K562 (cell line): ENCODE measurements at regions not wholly inside any gene's neighbourhood (a gene's known extent, or its start where the extent isn't known, plus 50 kb on each side); places are given as distances from the start of the nearest gene placed in this dataset.

Experiments
- BDP1 ChIP-seq: IDR thresholded peaks from 3 replicates; pipeline ENCODE4 v1.6.1; 2011; ENCODE audit not compliant: insufficient read length, insufficient read depth
- HES1 ChIP-seq: fragments of 450-650 bp; IDR thresholded peaks from 2 replicates; pipeline ENCODE4 v1.6.1; 2016; ENCODE audit warnings: low read depth, mild to moderate bottlenecking, moderate library complexity
- HNRNPLL ChIP-seq: fragments of 200-400 bp; formaldehyde crosslinking; IDR thresholded peaks from 2 replicates; pipeline ENCODE4 v1.6.1; 2017; ENCODE audit warnings: low read length, low read depth, mild to moderate bottlenecking; ENCODE audit not compliant: poor library complexity, severe bottlenecking
- MAFF ChIP-seq: IDR thresholded peaks from 2 replicates; pipeline ENCODE4 v1.6.1; 2012; ENCODE audit warnings: low read length, improper control_type of control experiment
- PRMT5 ChIP-seq: sonication (generic); formaldehyde crosslinking; IDR thresholded peaks from 2 replicates; pipeline ENCODE4 v1.5.0; 2020; ENCODE audit warnings: missing genetic modification reagents
- TSHZ1 ChIP-seq: fragments of 250-450 bp; sonication (Bioruptor Pico); IDR thresholded peaks from 2 replicates; pipeline ENCODE4 v1.4.0; 2020; ENCODE audit warnings: mild to moderate bottlenecking, moderate library complexity
- XRCC3 ChIP-seq: fragments of 450-650 bp; IDR thresholded peaks from 2 replicates; pipeline ENCODE4 v1.6.1; 2017; ENCODE audit warnings: mild to moderate bottlenecking, moderate library complexity
- ZNF589 ChIP-seq: fragments of 200-800 bp; sonication (Bioruptor generic); IDR thresholded peaks from 2 replicates; pipeline ENCODE4 v1.6.1; 2016; ENCODE audit warnings: low read depth, missing genetic modification characterization, missing compliant biosample characterization
- ZNF644 ChIP-seq: fragments of 200-800 bp; sonication (Bioruptor generic); IDR thresholded peaks from 2 replicates; pipeline ENCODE4 v1.6.1; 2016; ENCODE audit warnings: low read depth, missing genetic modification characterization, missing compliant biosample characterization
- ZNF764 ChIP-seq: fragments of 250-450 bp; sonication (Bioruptor Pico); IDR thresholded peaks from 2 replicates; pipeline ENCODE4 v1.4.0; 2020; ENCODE audit warnings: low read depth, mild to moderate bottlenecking, moderate library complexity
- ZNF780A ChIP-seq: fragments of 250-450 bp; sonication (Bioruptor Pico); IDR thresholded peaks from 2 replicates; pipeline ENCODE4 v1.5.0; 2021; ENCODE audit warnings: mild to moderate bottlenecking
- TF ChIP-seq, protein P1 (sequence below): sonication (generic); formaldehyde crosslinking; IDR thresholded peaks from 2 replicates; pipeline ENCODE4 v1.8.1; 2023; ENCODE audit warnings: missing genetic modification reagents, mild to moderate bottlenecking, borderline replicate concordance
- TF ChIP-seq, protein P2 (sequence below): sonication (generic); formaldehyde crosslinking; IDR thresholded peaks from 2 replicates; pipeline ENCODE4 v1.8.0; 2023; ENCODE audit warnings: mild to moderate bottlenecking, missing genetic modification reagents

- TF ChIP-seq, protein P1, sequence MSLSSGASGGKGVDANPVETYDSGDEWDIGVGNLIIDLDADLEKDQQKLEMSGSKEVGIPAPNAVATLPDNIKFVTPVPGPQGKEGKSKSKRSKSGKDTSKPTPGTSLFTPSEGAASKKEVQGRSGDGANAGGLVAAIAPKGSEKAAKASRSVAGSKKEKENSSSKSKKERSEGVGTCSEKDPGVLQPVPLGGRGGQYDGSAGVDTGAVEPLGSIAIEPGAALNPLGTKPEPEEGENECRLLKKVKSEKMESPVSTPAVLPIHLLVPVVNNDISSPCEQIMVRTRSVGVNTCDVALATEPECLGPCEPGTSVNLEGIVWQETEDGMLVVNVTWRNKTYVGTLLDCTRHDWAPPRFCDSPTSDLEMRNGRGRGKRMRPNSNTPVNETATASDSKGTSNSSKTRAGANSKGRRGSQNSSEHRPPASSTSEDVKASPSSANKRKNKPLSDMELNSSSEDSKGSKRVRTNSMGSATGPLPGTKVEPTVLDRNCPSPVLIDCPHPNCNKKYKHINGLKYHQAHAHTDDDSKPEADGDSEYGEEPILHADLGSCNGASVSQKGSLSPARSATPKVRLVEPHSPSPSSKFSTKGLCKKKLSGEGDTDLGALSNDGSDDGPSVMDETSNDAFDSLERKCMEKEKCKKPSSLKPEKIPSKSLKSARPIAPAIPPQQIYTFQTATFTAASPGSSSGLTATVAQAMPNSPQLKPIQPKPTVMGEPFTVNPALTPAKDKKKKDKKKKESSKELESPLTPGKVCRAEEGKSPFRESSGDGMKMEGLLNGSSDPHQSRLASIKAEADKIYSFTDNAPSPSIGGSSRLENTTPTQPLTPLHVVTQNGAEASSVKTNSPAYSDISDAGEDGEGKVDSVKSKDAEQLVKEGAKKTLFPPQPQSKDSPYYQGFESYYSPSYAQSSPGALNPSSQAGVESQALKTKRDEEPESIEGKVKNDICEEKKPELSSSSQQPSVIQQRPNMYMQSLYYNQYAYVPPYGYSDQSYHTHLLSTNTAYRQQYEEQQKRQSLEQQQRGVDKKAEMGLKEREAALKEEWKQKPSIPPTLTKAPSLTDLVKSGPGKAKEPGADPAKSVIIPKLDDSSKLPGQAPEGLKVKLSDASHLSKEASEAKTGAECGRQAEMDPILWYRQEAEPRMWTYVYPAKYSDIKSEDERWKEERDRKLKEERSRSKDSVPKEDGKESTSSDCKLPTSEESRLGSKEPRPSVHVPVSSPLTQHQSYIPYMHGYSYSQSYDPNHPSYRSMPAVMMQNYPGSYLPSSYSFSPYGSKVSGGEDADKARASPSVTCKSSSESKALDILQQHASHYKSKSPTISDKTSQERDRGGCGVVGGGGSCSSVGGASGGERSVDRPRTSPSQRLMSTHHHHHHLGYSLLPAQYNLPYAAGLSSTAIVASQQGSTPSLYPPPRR (CRISPR knock-in tag), result no peak
- TF ChIP-seq MAFF (no peak), PRMT5 (CRISPR knock-in tag) (no peak), ZNF589 (no peak), XRCC3 (no peak), HES1 (no peak), ZNF780A (CRISPR knock-in tag) (no peak), BDP1 (no peak), HNRNPLL (no peak), ZNF764 (no peak), TSHZ1 (CRISPR knock-in tag) (no peak), ZNF644 (tag) (no peak)
- TF ChIP-seq, protein P2, sequence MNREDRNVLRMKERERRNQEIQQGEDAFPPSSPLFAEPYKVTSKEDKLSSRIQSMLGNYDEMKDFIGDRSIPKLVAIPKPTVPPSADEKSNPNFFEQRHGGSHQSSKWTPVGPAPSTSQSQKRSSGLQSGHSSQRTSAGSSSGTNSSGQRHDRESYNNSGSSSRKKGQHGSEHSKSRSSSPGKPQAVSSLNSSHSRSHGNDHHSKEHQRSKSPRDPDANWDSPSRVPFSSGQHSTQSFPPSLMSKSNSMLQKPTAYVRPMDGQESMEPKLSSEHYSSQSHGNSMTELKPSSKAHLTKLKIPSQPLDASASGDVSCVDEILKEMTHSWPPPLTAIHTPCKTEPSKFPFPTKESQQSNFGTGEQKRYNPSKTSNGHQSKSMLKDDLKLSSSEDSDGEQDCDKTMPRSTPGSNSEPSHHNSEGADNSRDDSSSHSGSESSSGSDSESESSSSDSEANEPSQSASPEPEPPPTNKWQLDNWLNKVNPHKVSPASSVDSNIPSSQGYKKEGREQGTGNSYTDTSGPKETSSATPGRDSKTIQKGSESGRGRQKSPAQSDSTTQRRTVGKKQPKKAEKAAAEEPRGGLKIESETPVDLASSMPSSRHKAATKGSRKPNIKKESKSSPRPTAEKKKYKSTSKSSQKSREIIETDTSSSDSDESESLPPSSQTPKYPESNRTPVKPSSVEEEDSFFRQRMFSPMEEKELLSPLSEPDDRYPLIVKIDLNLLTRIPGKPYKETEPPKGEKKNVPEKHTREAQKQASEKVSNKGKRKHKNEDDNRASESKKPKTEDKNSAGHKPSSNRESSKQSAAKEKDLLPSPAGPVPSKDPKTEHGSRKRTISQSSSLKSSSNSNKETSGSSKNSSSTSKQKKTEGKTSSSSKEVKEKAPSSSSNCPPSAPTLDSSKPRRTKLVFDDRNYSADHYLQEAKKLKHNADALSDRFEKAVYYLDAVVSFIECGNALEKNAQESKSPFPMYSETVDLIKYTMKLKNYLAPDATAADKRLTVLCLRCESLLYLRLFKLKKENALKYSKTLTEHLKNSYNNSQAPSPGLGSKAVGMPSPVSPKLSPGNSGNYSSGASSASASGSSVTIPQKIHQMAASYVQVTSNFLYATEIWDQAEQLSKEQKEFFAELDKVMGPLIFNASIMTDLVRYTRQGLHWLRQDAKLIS (CRISPR knock-in tag), result no peak
Measured at GRCh38 chr16:85361441-85362118, 249.3 kb upstream of the CIBAR2 start (continued).
